ENCODE measurements at regions not wholly inside any gene's neighbourhood (a gene's known extent, or its start where the extent isn't known, plus 50 kb on each side); places are given as distances from the start of the nearest gene placed in this dataset. TPM values are rescaled to one million over a fixed set of nuclear protein-coding genes. Genes with fewer than 3 reads are reported as not detected.

DNA sequence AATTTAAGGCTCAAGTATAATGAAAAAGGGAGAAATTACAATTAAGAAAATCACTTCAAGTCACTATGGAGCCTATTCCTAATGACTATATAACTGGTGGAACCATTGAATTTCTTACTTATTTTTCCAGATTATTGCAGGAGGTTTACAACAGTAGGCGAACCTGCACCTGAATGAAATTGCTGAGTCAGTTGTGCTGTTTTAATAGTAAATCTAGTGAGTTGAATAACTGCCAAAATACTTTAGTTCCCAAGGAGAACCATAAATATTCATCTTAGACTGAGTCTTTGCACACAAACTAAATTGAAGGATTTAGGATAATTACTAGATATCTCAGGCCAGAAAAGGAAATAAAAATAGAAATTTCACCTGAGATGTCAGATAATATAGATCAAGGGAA is 1052.8 kb downstream of the NAALADL2 start:
- no peak for DNase-seq (ENCODE audit: low read depth in 2 of 3, low spot score in 2 of 3)

DNA sequence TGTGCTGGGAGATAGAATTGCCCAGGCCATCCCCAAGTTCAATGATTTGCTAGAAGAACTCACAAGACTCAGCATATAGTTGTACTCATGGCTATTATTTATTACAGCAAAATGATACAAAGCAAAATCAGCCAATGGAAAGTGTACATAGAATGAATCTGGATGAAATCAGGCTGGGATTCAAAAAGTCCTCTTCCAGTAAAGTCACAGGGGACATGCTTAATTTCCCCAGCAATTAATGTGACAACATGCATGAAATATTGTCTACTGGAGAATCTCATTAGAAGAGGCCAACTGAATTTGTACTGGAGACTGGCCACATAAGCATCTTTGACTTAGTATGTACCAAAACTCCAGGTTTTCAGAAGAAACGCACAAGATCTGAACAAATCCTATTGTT is 1043.1 kb downstream of the NAALADL2 start:
- no peak for DNase-seq (ENCODE audit: low read depth in 2 of 3, low spot score in 2 of 3)

DNA sequence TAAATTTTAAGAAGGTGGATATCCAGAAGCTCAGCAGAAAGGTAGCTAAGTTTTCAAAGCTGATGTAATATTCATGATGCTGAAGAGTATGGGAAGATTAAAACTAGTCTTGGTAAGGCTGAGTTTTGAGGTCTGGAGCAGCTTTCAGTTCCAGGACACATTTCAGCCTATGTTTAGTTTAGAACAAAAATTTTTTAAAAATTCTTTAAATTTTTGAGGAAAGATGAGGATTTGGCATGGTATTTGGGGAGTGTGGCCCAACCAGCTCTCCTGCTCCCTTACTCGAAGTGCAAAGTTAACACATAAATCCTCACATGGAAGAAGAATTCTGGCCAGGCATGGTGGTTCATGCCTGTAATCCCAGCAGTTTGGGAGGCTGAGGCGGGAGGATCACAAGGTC is 1039.1 kb downstream of the NAALADL2 start:
- no peak for DNase-seq (ENCODE audit: low read depth in 2 of 3, low spot score in 2 of 3)

DNA sequence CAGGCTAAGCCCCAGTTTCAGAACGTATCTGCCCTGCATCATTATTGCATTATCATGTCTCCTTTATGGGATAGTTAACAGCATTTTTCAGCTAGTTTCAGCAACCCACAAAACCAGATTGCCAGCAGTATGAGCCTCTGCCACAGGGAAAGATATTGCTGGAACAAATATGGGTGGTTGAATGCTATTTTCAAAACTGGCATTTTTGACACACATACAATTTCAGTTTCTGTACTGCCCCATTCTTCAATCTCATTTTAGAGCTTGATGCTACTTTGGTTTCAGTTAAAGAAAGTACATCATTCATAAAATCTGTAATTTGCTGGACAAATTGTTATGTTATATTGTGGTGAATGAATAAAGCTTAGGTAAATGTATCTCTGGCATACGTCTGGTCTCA is 1037.5 kb downstream of the NAALADL2 start:
- DNase-seq (ENCODE audit: low read depth in 2 of 3, low spot score in 2 of 3) = no peak

DNA sequence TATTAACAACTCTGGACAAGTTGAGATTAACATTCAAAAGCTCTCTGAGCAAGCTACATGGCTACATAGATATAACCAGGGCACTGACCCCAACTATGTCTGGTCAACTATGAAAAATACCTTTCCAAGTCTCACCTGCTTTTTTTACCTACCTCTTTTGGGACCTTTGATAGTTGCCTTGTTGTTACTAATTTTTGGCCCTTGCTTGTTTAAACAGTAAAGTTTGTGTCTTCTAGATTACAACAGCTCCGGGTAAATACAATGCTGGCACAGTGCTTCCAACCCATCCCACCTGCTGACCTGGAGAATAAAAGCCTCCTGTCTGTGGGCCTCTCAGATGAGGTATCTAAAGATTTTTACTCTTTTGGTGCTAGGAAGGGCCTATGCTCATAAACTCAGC is 1036.6 kb downstream of the NAALADL2 start:
- DNase-seq (ENCODE audit: low read depth in 2 of 3, low spot score in 2 of 3) = no peak

GRCh38 chr3:175893566-175893965 is 1034.4 kb downstream of the NAALADL2 start:
- no peak for DNase-seq (ENCODE audit: low read depth in 2 of 3, low spot score in 2 of 3)

GRCh38 chr3:175890066-175890465 is 1030.9 kb downstream of the NAALADL2 start:
- no peak for DNase-seq (ENCODE audit: low read depth in 2 of 3, low spot score in 2 of 3)

GRCh38 chr3:175885231-175885766 is 1026.2 kb downstream of the NAALADL2 start:
- DNase-seq (ENCODE audit: low read depth in 2 of 3, low spot score in 2 of 3) = no peak

GRCh38 chr3:175879417-175879816 is 1020.3 kb downstream of the NAALADL2 start:
- no peak for DNase-seq (ENCODE audit: low read depth in 2 of 3, low spot score in 2 of 3)

- no peak for DNase-seq (ENCODE audit: low read depth in 2 of 3, low spot score in 2 of 3)
Observed at GRCh38 chr3:175869404-175869803, 1010.3 kb downstream of the NAALADL2 start.

DNA sequence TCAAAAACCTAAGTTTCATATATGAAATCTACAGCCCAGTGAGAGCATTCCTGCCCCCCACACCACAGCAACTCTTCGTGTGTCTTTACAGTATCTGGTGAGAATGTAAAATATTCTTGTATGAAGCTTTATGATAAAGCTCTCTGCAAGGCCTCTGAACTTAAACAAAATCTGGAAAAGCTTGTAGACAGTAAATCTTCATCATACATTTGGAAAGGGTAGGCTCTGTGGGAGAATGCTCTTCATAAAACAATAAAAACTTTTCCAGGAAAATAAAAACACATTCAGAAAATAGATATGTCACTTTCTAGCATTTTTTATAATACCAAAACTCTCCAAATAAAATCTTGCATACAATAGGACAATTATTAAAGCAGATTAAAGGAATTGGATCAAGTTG is 1009.5 kb downstream of the NAALADL2 start:
- DNase-seq (ENCODE audit: low read depth in 2 of 3, low spot score in 2 of 3) = no peak

DNA sequence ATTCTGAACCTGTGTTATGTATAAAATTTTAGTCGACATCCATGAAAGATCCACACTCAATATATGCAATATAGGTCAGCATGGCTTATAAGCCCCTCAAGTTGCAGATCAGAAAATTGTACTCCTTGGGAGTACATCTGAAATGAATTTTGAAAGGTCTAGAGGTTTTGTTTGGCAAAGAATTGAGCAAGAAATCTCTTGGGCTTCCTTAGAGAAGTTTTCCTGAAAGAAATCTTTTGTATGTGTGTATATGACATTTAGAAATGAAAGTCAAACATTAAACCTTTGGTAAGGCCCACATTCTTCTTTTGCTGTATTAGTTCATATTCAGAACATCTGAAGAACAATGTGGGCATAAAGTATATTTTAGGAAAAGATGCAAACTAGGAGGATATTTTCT is 1006.6 kb downstream of the NAALADL2 start:
- DNase-seq (ENCODE audit: low read depth in 2 of 3, low spot score in 2 of 3) = no peak

GRCh38 chr3:175861916-175862315 is 1002.8 kb downstream of the NAALADL2 start:
- DNase-seq (ENCODE audit: low read depth in 2 of 3, low spot score in 2 of 3) = no peak

Small RNA genes lying in the stretch of these regions (small RNA-seq; reads per million reads assigned to genes)
- gene AC104640.2 = not detected
- not detected for gene RNA5SP147

Data from hematopoietic multipotent progenitor cell (in vitro differentiated cells).